SK-N-DZ (cell line): ENCODE measurements at regions not wholly inside any gene's neighbourhood (a gene's known extent, or its start where the extent isn't known, plus 50 kb on each side); places are given as distances from the start of the nearest gene placed in this dataset.

Source experiments
- DNase-seq: peaks from one replicate; pipeline ENCODE4 v3.0.0-alpha.2; 2015; ENCODE audit warnings: low spot score

DNA sequence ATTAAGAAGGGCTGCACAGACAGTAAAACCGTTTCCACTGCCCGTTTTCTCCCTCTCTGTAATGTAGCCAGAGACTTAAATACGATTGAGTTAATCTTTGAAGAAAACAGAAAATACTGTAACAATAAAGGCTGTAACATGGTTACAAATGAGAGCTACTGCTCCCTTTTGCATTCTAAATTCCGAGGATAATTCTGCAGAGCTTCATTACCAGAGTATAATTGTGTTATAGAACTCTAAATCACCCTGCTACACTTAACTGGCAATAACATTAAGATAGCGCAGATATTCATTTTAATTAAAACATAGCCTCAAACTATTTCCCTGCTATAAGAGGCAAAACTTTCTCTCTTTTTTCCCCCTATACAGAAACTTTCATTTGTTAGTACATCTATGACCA lies 283.7 kb upstream of the BRINP1 start:
- no peak for DNase-seq

DNA sequence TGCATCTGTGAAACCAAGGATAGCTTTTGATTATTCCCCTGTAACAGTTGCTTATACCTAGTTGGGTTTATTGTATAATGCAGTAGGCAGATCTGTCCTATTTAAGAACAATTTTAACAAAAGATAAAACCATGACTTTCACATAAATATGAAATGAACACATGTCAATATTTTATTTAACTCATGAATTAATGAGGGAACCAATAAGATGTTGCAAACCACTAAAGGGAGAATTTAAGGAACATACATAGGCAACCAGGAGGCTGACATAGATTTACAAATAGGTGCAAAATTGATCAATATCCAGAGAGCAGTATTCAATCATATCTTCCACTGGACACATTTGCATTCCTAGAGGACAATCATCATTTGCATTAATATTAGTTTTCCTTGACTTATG lies 280.0 kb upstream of the BRINP1 start:
- DNase-seq, result no peak

DNA sequence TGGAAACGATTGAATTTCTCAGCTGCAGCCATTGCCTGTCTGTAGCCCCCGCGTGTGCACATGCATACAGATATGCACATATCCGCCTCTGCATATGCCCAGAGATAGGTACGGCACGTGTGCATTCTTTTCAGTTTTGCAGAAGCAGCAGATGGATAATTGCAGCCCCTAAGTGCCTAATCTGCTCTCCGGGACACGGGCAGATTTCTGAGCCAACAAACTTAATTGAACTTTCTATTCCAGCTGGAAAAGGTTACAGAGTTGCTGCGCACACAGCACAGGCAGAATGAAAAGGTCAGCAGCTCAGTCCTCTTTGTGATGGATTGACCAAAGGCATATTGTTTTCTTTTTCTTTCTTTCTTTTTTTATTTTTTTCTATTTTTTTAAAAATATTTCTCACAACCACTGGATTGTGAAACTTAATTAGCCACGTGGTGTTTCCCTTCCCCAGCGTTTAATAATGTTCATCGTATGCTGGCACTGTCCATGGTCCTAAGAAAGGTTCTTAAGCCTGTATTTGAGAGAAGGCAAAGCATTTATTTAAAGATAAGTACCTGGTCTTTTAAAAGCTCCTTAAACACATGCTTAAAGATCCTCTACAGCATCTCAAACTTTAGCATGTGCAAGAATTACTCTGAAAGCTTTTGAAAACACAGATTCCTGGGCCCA lies 270.2 kb upstream of the BRINP1 start:
- DNase-seq, result no peak

DNA sequence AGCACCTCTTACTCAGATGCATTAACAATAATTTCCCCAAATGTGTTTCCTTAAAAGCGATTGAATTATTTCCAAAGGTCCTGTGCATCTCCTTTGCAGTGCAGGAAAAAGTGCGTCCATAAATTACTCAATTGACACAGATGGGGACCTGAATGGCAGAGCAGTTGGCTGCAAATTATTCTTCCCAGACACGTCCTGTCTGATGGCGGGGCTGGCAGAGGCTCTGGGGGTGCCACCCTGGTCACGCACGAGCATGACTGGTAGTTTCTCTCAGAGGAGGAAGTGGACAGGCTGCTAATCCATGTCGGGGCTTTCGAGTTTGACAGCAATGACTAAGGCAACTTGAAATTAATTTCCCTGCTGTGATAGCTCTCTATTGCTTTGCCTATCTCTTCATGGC lies 264.8 kb upstream of the BRINP1 start:
- DNase-seq, result no peak

DNA sequence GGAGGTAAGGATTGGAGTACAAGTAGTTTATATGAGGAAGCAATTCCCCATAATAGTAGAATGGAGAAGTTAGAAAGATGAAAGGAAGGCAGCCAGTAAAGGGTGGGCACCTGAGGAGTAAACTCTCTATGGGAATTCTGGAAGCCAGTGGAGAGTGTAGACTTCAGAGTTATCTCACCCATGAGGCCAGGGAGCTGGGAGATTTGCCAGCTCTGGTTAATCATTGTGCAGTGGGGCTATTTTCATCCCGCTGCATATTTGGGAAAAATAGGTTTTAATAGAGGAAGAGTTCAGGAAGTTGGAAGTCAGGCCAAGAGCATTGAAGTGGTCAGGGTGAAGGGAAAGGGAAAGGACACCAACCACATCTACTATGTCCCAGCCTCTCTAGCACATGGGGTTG lies 242.3 kb upstream of the BRINP1 start:
- no peak for DNase-seq

DNA sequence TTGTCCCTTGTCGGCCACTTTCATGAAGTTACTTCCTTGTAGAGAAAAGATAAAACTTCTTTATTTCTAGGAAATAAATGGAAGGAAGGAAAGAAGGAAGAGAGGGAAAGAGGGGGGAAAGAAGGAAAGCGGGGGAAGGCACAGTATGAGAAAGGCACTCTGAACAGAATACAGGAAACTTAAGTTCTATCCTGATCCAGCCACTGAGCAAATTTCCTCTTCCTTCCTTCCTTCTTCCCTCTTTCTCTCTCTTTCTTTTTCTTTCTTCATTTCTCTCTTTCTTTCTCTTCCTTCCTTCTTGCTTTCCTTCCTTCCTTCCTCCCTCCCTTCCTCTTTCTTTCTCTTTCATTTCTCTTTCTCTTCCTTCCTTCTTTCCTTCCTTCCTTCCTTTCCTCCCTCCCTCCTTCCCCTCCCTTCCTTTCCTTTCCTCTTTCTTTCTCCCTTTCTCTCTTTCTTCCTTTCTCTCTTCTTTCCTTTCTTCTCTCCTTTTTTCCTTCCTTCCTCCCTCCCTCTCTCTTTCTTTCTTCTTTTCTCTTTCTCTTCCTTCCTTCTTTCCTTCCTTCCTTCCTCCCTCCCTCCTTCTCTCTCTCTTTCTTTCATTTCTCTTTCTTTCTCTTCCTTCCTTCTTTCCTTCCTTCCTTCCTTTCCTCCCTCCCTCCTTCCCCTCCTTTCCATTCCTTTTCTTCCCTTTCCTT lies 240.2 kb upstream of the BRINP1 start:
- no peak for DNase-seq

DNA sequence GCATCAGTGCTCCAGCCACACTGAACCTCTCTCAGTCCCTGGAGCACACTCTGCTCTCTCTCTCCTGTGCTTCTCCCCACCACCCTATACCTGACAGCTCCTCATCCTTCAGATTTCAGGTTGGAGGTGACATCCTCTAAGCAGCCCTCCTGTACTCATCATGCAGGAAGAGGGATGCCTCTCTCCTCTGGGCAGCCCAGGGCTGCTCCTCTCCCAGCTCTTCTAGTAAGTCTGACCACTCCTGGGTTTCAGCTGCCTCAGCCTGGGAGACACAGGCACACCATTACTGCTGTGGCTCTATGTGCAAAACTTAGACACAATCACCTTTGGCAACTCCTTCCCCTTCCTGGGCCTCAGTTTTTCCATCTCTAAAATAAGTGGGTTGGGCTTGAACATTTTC lies 232.4 kb upstream of the BRINP1 start:
- DNase-seq, result no peak

DNA sequence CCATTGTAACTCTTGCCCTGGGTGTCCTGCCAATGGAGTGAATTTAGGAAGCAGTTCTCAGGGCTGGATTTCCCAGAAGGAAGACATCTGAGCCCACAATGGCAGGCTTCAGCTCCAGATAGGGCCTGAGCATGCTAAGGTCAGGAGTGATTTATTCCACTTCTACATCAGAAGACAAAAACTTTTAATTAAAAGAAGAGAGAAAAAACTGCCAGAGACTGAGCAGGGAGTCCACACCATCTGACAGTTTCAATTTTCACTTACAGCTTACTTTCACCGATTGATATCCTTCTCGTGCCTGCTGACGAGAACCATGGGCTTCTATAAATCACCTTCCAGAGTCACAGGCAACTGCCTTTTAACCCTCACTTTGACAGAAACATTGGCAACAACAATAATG lies 228.3 kb upstream of the BRINP1 start:
- no peak for DNase-seq

DNA sequence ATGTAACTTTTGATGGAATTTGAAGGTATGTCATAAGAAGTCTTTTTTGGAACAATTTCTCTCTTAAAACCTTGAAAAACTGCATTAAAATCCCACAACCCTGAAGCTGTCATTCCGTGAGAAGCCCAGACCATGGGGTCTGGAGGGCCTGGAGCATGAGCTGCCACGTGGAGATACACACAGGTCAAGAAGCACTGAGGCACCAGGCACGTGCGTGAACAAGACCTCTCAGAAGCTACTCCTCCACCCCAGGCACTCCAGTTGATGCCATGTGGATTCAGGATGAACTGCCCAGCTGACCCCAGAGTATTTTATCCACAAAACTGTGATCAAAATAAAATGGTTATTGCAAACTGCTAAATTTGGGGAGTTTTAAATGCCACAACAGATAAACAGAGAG lies 227.5 kb upstream of the BRINP1 start:
- no peak for DNase-seq

DNA sequence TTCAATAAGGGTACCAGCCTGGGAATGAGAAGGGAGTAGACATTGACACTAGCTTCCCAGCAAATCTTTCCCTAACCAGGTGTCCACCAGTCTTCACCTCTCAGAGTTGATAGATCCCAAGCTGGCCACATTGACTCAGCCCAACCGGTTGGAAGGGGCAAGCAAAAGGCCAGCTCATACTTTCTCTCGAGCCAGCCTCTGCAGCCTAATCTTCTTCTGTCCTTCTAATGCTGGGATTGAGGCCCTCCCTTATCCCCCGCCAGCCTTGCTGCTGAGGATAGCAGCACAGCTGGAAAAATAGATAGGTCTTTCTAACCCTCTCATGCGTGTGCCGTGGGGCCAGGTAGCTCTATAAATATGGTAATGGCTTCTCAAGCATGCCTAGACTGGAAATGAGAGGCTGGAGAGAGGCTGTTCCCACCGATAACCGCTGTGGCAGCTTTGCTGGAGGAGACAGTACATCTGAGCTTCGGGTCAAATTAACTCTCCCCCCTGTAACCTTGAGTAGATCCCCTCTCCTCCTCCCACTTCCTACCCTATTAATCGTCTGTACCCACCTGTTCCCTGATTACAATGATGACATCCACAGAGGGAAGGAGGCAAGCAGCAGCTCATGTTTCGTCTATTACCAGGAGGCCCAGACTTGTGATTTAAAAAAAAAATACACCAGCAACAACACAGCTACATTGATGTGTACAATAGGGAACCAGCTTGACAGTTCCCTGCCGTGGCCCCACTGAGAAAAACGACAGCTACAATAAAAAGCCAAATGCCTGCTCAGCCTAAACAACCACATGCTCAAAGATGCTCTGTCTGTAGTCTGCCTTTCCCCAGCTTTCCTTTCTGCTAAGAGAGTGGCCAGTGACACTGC lies 219.9 kb upstream of the BRINP1 start:
- no peak for DNase-seq

DNA sequence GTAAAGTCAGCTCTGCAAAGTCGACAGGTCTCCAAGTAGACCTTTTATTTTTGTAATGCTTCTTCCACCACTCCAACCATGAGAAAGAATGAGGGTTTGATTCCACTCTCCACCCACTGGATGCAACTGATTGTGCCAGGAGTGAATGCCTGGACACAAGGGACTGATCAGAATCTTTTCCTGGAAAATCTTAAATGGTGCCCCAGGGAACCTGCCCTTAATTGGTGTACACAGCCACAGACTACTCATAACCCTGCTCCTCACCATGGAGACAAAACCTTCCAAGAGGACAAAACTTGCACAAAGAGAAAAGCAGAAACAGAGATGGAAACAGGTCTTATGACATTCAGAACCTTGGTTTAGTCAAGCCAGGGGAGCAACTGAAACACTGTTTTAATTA lies 208.6 kb upstream of the BRINP1 start:
- DNase-seq, result no peak

DNA sequence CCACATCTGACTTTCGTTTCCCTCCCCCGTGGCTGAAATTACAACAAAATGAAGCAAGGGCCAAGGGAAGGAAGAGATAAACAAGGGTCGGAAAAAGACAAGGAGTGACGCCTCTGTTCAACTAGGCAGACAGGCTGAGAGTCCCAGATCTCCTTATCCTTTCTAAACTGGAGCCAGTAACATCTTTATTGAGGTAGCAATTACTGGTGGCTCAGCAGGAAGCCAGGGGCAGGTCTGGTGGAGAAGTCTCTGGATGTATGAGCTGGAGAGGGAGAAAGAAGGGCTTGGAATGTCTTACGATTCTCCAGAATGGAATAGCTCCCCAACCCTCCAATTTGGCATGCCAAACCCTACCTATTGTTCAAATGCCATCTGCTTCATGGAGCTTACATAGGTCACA lies 190.8 kb upstream of the BRINP1 start:
- DNase-seq, result no peak

DNA sequence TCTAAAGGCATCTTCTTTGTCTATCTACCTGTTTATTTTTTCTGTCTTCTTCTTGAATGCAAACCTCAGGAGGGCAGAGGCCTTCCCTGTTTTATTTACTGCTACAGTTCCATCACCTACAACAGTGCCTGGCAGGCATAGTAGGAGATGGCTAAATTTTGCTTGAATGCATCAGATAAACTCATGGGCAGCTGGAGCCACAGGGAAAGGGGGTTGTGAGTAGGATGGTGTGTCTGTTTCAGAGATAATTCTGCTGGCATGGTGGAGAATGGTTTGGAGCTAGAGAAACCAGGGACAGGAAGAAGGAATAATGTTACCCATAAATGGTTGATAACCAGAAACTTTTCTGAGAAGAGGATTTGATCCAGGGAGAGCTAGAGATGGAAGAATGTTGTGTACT lies 189.8 kb upstream of the BRINP1 start:
- DNase-seq, result no peak

DNA sequence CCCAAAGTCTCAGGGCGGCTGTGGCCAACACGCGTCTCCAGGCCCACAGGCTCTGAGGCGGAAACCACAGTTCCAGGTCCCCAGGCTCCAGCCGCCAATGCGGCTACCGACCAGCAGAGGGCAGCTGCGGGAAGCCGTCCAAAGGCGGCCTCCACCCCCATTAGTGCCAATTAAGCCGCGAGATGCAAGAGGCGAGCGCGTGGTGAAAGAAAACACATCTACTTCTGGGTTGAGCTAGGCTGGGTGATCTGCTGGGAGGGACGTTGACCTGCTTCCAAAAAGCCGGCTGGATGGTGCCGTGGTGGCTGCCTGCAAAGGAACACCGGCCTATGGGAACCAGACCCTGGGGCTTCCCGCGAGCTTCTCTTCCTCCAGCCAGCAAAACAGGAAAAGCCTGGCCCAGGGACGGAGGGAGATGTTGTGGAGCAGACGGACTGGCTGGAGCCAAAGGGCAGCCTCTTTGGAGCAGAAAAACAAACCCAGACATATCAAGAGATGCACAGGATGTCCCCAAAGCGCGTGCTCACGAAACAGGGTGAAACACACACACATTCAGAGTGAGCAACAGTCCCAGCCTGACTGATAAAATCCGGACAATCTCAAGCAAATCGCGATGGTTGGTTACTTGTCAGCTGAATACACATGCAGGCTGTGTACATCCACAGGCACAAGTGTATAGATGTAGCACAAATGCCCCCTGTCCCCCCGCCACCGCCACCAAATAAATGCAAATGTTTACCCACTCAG lies 187.1 kb upstream of the BRINP1 start:
- DNase-seq, result peak; percentile 69

DNA sequence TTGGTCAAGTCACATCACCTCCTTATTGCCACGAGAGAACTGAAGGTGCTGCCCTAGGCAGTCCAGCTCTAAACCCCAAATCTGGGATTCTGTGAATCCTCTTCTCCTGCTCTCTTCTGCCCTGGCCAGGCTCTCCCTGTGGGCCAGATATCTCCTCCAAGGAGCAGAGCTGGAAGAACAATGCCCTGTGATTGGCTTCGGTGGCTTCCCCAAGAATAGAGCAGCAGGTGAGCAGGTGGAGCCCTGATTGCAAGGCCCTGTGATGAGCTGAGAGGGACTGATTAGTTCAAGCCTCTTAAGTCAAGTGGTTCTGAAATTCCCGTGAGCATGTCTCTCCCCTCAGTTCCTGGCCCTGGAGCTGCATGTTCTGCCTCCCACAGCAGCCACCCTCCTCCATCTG lies 175.3 kb upstream of the BRINP1 start:
- DNase-seq, result no peak

DNA sequence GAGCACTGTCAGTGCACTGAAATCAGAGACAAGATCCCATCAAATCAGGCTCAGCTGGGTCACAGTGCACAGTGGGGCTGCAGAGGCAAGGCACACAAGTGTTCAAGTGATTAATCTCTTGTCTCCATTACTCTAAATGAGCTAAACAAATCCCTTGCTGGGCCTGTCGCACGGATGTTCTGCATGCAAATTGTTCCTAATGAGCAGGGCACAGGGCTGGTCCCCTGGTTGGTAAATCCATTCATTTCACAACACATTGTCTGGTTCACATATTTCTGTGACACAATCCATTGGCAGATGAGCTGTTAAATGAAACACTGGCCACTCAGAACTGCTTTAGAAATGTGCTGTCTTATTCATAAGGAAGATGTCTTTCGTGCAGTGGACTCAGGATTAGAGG lies 167.9 kb upstream of the BRINP1 start:
- no peak for DNase-seq

DNA sequence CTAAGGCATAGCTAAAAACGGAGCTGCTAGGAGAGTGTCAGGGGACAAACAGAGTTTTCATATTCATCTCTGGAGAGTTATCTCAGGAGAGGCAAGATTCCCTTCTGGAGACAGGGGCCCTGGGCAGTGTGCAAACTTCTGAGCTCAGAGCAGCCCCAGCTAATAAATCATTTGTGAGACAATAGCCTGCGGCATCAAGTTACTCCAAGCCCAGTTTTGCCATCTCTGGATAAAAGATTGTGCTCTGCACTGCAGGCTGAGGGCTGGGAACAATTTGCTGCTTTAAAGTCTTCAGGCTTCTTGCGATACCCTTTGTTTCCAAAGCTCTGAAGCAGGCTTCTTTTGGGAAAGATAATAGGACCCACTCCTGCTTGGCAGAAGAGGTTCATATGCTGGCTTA lies 164.3 kb upstream of the BRINP1 start:
- DNase-seq, result no peak

DNA sequence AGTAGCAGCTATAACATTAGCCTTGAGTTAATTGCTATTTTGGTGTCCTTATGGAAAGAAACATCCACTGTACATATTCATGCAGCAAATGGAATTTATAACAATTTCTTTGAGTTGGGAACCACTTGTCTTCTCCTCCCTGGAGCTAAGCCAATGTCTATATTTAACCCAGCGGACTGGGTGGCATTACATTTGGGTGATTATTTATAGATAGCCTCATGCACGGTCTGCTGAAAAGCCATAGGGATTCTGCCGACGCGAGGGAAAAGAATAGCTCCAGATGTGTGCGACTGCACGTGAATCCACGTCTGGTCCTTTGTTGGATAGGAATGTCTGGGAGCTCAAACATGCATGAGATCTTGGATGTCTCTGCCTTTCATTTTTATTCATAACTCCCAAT lies 157.5 kb upstream of the BRINP1 start:
- DNase-seq, result no peak

DNA sequence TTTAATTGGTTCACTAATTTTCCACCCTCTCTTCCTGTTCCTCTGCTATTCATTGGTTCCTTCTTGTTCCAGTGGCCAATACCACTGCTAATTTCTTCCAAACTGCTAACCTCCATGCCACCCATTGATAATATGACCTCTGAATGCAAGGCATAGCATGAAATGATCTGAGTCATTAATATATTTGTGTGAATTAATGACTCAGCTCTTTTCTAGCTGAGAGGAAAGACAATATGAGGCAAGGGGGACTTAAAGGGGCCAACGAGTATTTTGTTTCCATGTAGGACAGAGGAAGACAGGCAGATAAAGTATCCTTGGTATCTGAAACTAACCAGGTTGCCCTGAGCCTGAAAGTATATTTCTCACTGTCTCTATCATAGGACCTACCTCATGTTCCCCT lies 154.3 kb upstream of the BRINP1 start:
- no peak for DNase-seq

DNA sequence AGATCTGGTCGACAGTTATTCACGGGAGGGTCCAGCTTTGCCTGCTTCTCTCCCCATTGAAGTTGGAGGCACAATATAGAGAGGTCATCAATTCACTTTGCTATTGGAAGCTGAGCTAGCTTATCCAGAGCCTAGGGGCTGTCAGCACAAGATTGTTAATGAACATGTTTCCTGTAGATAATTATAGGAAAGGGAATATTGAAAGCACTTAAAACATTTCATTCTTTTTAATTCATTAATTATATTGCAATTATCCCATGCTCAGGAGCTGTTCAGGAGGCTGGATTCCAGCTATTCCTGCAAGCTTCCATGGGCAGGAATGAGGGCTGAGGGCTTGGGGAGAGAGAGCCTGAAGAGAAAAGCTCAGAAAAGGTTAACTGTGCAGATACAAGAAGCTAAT lies 153.1 kb upstream of the BRINP1 start:
- DNase-seq, result no peak

DNA sequence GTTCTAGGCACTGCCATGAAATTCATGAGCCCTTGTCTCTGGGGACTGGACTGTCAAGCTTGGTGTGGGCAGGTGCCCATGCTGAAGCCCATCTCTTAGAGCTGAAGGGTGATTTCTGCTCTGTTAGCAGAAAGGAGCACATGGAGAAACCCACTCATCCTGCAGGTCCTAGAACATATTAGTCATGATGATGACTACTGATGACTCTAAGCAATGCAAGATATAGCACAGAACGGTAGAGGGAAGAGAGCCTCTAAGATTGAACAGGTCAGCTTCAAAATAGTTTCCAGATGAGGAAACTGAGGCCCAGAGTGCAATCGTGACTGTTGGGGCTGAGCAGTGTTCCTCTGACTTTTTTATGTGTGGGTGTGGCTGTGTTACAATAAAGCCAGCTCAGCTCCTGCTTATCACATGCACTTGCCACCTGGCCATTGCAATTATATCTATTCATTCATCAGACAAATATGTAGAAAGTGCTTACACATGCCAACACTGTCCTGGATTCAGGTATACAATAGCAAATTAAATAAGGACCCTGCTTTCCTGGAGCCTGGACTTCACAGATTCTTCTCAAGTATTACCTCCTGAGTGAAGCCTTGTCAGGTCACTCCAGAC lies 140.2 kb upstream of the BRINP1 start:
- no peak for DNase-seq

DNA sequence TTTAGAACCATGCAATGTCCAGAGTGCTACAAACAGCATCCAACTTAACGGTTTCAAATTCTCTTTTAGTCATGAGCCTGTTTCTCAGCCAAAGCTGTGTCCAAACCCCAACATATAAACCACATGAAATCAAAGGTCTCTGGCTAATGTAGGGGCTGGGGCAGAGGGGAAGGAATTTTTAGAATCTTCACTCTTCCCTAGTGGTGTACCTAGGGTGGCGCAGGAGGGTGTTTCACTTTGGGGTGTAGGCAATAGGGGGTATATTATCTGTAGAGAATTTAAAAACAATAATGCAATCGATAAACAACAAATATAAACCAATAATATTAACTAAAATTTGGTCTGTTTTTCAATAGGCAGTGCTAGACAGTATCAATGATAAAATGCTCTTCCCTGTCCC lies 132.1 kb upstream of the BRINP1 start:
- no peak for DNase-seq
